ENCODE measurements at regions not wholly inside any gene's neighbourhood (a gene's known extent, or its start where the extent isn't known, plus 50 kb on each side); places are given as distances from the start of the nearest gene placed in this dataset. TPM values are rescaled to one million over a fixed set of nuclear protein-coding genes. Genes with fewer than 3 reads are reported as not detected.

- DNase-seq, result no peak
Observed at GRCh38 chr11:109364851-109365250, 57.1 kb upstream of the C11orf87 start.

GRCh38 chr11:109371444-109372176, 50.4 kb upstream of the C11orf87 start:
- DNase-seq, result no peak

Small RNA genes lying in the stretch of these regions (small RNA-seq; reads per million reads assigned to genes)
- gene RF00157 (ENCODE audit: low replicate concordance) (not detected), gene RNA5SP349 (ENCODE audit: low replicate concordance) (not detected), gene RNU6-654P (ENCODE audit: low replicate concordance) (not detected)

All from tongue (tissue), 2 donors.